ENCODE measurements at regions not wholly inside any gene's neighbourhood (a gene's known extent, or its start where the extent isn't known, plus 50 kb on each side); places are given as distances from the start of the nearest gene placed in this dataset.

- no peak for TF ChIP-seq SIN3A (IDR thresholded peaks at IDR 0.05; ENCODE audit: low read depth)
- TF ChIP-seq EZH2 (IDR thresholded peaks at IDR 0.05) = no peak
- TF ChIP-seq FOSL1 (IDR thresholded peaks at IDR 0.05; ENCODE audit: low read depth) = no peak
- no peak for TF ChIP-seq RAD21 (IDR thresholded peaks at IDR 0.05; ENCODE audit: low read depth)
- TF ChIP-seq SRF (IDR thresholded peaks at IDR 0.05; ENCODE audit: low read depth) = no peak
- TF ChIP-seq ELF1 (IDR thresholded peaks at IDR 0.05; ENCODE audit: borderline replicate concordance, low read depth) = no peak
- TF ChIP-seq POLR2AphosphoS5 (IDR thresholded peaks at IDR 0.05; ENCODE audit: low read depth, low read length) = no peak
- TF ChIP-seq, protein P1, sequence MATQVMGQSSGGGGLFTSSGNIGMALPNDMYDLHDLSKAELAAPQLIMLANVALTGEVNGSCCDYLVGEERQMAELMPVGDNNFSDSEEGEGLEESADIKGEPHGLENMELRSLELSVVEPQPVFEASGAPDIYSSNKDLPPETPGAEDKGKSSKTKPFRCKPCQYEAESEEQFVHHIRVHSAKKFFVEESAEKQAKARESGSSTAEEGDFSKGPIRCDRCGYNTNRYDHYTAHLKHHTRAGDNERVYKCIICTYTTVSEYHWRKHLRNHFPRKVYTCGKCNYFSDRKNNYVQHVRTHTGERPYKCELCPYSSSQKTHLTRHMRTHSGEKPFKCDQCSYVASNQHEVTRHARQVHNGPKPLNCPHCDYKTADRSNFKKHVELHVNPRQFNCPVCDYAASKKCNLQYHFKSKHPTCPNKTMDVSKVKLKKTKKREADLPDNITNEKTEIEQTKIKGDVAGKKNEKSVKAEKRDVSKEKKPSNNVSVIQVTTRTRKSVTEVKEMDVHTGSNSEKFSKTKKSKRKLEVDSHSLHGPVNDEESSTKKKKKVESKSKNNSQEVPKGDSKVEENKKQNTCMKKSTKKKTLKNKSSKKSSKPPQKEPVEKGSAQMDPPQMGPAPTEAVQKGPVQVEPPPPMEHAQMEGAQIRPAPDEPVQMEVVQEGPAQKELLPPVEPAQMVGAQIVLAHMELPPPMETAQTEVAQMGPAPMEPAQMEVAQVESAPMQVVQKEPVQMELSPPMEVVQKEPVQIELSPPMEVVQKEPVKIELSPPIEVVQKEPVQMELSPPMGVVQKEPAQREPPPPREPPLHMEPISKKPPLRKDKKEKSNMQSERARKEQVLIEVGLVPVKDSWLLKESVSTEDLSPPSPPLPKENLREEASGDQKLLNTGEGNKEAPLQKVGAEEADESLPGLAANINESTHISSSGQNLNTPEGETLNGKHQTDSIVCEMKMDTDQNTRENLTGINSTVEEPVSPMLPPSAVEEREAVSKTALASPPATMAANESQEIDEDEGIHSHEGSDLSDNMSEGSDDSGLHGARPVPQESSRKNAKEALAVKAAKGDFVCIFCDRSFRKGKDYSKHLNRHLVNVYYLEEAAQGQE (IDR thresholded peaks at IDR 0.05; ENCODE audit: low read depth) = no peak
- TF ChIP-seq YY1 (IDR thresholded peaks at IDR 0.05; ENCODE audit: extremely low read depth, insufficient replicate concordance, low read depth, low read length) = no peak
- TF ChIP-seq, protein P2, sequence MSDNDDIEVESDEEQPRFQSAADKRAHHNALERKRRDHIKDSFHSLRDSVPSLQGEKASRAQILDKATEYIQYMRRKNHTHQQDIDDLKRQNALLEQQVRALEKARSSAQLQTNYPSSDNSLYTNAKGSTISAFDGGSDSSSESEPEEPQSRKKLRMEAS (IDR thresholded peaks at IDR 0.05) = no peak
- no peak for TF ChIP-seq ZNF274 (IDR thresholded peaks at IDR 0.05; ENCODE audit: low read depth, low read length)
- TF ChIP-seq EGR1 (IDR thresholded peaks at IDR 0.05; ENCODE audit: low read depth) = no peak
These were observed 307.6 kb upstream of the NBEA start (continued) for GRCh38 chr13:34634448-34634847.

GRCh38 chr13:34637138-34637537 is 304.9 kb upstream of the NBEA start:
- Histone ChIP-seq H3K36me3 (ENCODE audit: control insufficient read depth in 1 of 2, insufficient read depth in 2 of 2, low read length in 2 of 2) (no peaks in the 10 kb centered on the region), H2AFZ (ENCODE audit: low read depth, low read length, poor library complexity, severe bottlenecking) (no peak overlapping the region), H3K4me1 (ENCODE audit: control insufficient read depth in 1 of 2, insufficient read depth in 2 of 2, low read length in 2 of 2) (no peaks in the 10 kb centered on the region), H3K9me2 (ENCODE audit: insufficient read depth) (no peaks in the 10 kb centered on the region), H3K9me3 (ENCODE audit: control insufficient read depth in 1 of 2, insufficient read depth in 1 of 2, low read depth in 1 of 2, low read length in 2 of 2) (no peaks in the 10 kb centered on the region), H3K79me2 (ENCODE audit: insufficient read depth, low read length) (no peaks in the 10 kb centered on the region), H3K27me3 (ENCODE audit: insufficient read depth, low read length) (no peaks in the 10 kb centered on the region), H3K4me2 (ENCODE audit: low read length) (no peak overlapping the region), H3K4me3 (replicated peaks in 1 of 2; ENCODE audit: low read depth in 1 of 2, low read length in 2 of 2) (no peak overlapping the region), H4K20me1 (ENCODE audit: insufficient read depth) (no peaks in the 10 kb centered on the region), H3K27ac (ENCODE audit: low read depth, low read length) (no peak overlapping the region), H3K9ac (ENCODE audit: low read length) (no peak overlapping the region)
- RAD21 ChIA-PET (ENCODE audit: low non-redundant PET in 1 of 2, low total read pairs in 2 of 2, uncharacterized antibody in 2 of 2, unreplicated experiment in 2 of 2) = no interaction called here
- CTCF ChIA-PET = no interaction called here
- POLR2A ChIA-PET = no interaction called here
- intact Hi-C loops (cut with micrococcal nuclease) = no loop called here
- no peak for DNase-seq (ENCODE audit: low read depth, low spot score)
- ATAC-seq = no peak
- no TSS peak for BruUV-seq (replicated peaks)
- TF ChIP-seq SP1 (IDR thresholded peaks at IDR 0.05; ENCODE audit: low read depth) (no peak), ELF1 (IDR thresholded peaks at IDR 0.05; ENCODE audit: borderline replicate concordance, low read depth) (no peak), ZFX (IDR thresholded peaks at IDR 0.05) (no peak), EZH2 (IDR thresholded peaks at IDR 0.05) (no peak), RAD21 (IDR thresholded peaks at IDR 0.05; ENCODE audit: low read depth) (no peak), POLR2A (IDR thresholded peaks at IDR 0.05; ENCODE audit: borderline replicate concordance, extremely low read depth, insufficient read depth, insufficient read length) (no peak), ZNF274 (IDR thresholded peaks at IDR 0.05; ENCODE audit: low read depth, low read length) (no peak)
- TF ChIP-seq, protein P3, sequence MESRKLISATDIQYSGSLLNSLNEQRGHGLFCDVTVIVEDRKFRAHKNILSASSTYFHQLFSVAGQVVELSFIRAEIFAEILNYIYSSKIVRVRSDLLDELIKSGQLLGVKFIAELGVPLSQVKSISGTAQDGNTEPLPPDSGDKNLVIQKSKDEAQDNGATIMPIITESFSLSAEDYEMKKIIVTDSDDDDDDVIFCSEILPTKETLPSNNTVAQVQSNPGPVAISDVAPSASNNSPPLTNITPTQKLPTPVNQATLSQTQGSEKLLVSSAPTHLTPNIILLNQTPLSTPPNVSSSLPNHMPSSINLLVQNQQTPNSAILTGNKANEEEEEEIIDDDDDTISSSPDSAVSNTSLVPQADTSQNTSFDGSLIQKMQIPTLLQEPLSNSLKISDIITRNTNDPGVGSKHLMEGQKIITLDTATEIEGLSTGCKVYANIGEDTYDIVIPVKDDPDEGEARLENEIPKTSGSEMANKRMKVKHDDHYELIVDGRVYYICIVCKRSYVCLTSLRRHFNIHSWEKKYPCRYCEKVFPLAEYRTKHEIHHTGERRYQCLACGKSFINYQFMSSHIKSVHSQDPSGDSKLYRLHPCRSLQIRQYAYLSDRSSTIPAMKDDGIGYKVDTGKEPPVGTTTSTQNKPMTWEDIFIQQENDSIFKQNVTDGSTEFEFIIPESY (IDR thresholded peaks at IDR 0.05; ENCODE audit: extremely low read depth, insufficient replicate concordance, low read length) = no peak
- TF ChIP-seq, protein P1 (IDR thresholded peaks at IDR 0.05; ENCODE audit: low read depth) = no peak
- TF ChIP-seq, protein P2 (IDR thresholded peaks at IDR 0.05) = no peak
